H1 (cell line): ENCODE measurements at regions not wholly inside any gene's neighbourhood (a gene's known extent, or its start where the extent isn't known, plus 50 kb on each side); places are given as distances from the start of the nearest gene placed in this dataset.

Experiments used
- CTCF ChIA-PET: fragments of 300-600 bp; sonication (Branson Sonifier 250); formaldehyde crosslinking; loops from one replicate; lab custom pipeline; 2021; ENCODE audit not compliant: partially characterized antibody; lab: Charles Lee
- POLR2A ChIA-PET: fragments of 300-600 bp; sonication (Branson Sonifier 250); formaldehyde crosslinking; loops from one replicate; lab custom pipeline; 2021; ENCODE audit warnings: inconsistent platforms; ENCODE audit not compliant: partially characterized antibody; lab: Charles Lee
- DNase-seq, 2 experiments: peaks; one replicate each; pipeline versions ENCODE4 v3.0.0 to v3.0.0-alpha.2; 2010 to 2022; ENCODE audit warnings: low spot score in 2 of 2, low read depth in 1 of 2, mixed read lengths in 1 of 2
- FAIRE-seq: peaks from 2 replicates; lab custom pipeline; 2011; peaks lifted over from hg19 to GRCh38; lab: Jason Lieb, UNC
- H2AFZ ChIP-seq: 2 replicates; pipeline ENCODE4 v1.8.1; 2012; ENCODE audit warnings: low read length, inconsistent platforms
- H2AK5ac ChIP-seq: 2 replicates; pipeline ENCODE4 v1.6.1; 2013; ENCODE audit warnings: low read depth, low read length
- H2BK120ac ChIP-seq: replicated peaks from 2 replicates; pipeline ENCODE3; 2013; ENCODE audit warnings: low read depth, low read length, inconsistent platforms
- H2BK12ac ChIP-seq: 2 replicates; pipeline ENCODE4 v1.6.1; 2013; ENCODE audit warnings: low read depth, low read length
- H2BK15ac ChIP-seq: 2 replicates; pipeline ENCODE4 v1.6.1; 2013; ENCODE audit warnings: low read length
- H2BK20ac ChIP-seq: 2 replicates; pipeline ENCODE4 v1.6.1; 2013; ENCODE audit warnings: low read length
- H2BK5ac ChIP-seq: 2 replicates; pipeline ENCODE4 v1.6.1; 2013; ENCODE audit warnings: low read depth, low read length
- H3K14ac ChIP-seq: 2 replicates; pipeline ENCODE4 v1.6.1; 2013; ENCODE audit warnings: inconsistent platforms; ENCODE audit not compliant: insufficient read length
- H3K18ac ChIP-seq: 2 replicates; pipeline ENCODE4 v1.6.1; 2013; ENCODE audit warnings: low read length; ENCODE audit errors: extremely low read depth
- H3K23ac ChIP-seq: 2 replicates; pipeline ENCODE4 v1.6.1; 2013; ENCODE audit warnings: inconsistent platforms; ENCODE audit not compliant: insufficient read length
- H3K23me2 ChIP-seq: 2 replicates; pipeline ENCODE4 v1.6.1; 2013; ENCODE audit warnings: low read depth, low read length
- H3K27ac ChIP-seq: 2 replicates; pipeline ENCODE4 v1.6.1; 2011; ENCODE audit warnings: low read depth, low read length, inconsistent platforms
- H3K27me3 ChIP-seq, 4 experiments: replicated peaks in 1 of 4; 1 replicate in 1 of 4; 2 replicates in 3 of 4; pipeline versions ENCODE4 v1.6.1 to v1.8.1; 2011 to 2013; ENCODE audit warnings: low read length in 3 of 4, mild to moderate bottlenecking in 3 of 4, inconsistent platforms in 2 of 4, mixed read lengths in 2 of 4, moderate library complexity in 1 of 4; ENCODE audit not compliant: control insufficient read depth in 3 of 4, insufficient read depth in 3 of 4; ENCODE audit errors: extremely low read depth in 1 of 4
- H3K36me3 ChIP-seq, 4 experiments: 2 replicates each; pipeline versions ENCODE4 v1.6.1 to v1.8.1; 2011 to 2013; ENCODE audit warnings: mild to moderate bottlenecking in 4 of 4, low read length in 3 of 4, moderate library complexity in 2 of 4, control low read depth in 1 of 4, inconsistent platforms in 1 of 4; ENCODE audit not compliant: insufficient read depth in 4 of 4, control insufficient read depth in 2 of 4
- H3K4ac ChIP-seq: replicated peaks from 2 replicates; pipeline ENCODE3; 2013; ENCODE audit warnings: low read length, low read depth, mixed read lengths, inconsistent platforms; ENCODE audit not compliant: insufficient read length
- H3K4me1 ChIP-seq, 4 experiments: replicated peaks in 1 of 4; 1 replicate in 1 of 4; 2 replicates in 3 of 4; pipeline versions ENCODE4 v1.6.1 to v1.8.1; 2011 to 2013; ENCODE audit warnings: low read length in 3 of 4, inconsistent platforms in 2 of 4, mixed read lengths in 1 of 4; ENCODE audit not compliant: insufficient read depth in 4 of 4, control insufficient read depth in 3 of 4
- H3K4me2 ChIP-seq, 2 experiments: 2 replicates each; pipeline versions ENCODE4 v1.6.1 to v1.8.1; 2011 to 2013; ENCODE audit warnings: low read depth in 2 of 2, low read length in 2 of 2, control low read depth in 1 of 2, inconsistent platforms in 1 of 2, mild to moderate bottlenecking in 1 of 2; ENCODE audit not compliant: insufficient read depth in 1 of 2
- H3K4me3 ChIP-seq, 4 experiments: fragments of 200-600, 300-600 bp in 1 of 4; sonication (generic), shearing (Covaris generic), sonication (Bioruptor Twin) in 1 of 4; 2 replicates each; pipeline versions ENCODE4 v1.5.1 to v1.8.1; 2011 to 2016; ENCODE audit warnings: low read length in 4 of 4, low read depth in 3 of 4, control low read depth in 2 of 4, inconsistent platforms in 2 of 4, mild to moderate bottlenecking in 2 of 4, mixed read lengths in 1 of 4, moderate library complexity in 1 of 4; ENCODE audit not compliant: insufficient read depth in 2 of 4; ENCODE audit errors: extremely low read depth in 1 of 4
- H3K56ac ChIP-seq: replicated peaks from 2 replicates; pipeline ENCODE3; 2013; ENCODE audit warnings: low read depth, mild to moderate bottlenecking, mixed read lengths, low read length, inconsistent platforms; ENCODE audit not compliant: insufficient read length
- H3K79me1 ChIP-seq: 2 replicates; pipeline ENCODE4 v1.6.1; 2013; ENCODE audit warnings: low read depth, low read length, control low read depth
- H3K79me2 ChIP-seq, 2 experiments: 2 replicates each; pipeline versions ENCODE4 v1.6.1 to v1.8.1; 2012 to 2013; ENCODE audit warnings: low read length in 2 of 2, mild to moderate bottlenecking in 2 of 2, inconsistent platforms in 1 of 2; ENCODE audit not compliant: insufficient read depth in 2 of 2, control insufficient read depth in 1 of 2
- H3K9ac ChIP-seq, 4 experiments: replicated peaks in 1 of 4; 1 replicate in 1 of 4; 2 replicates in 3 of 4; pipeline versions ENCODE4 v1.6.1 to v1.8.1; 2011 to 2013; ENCODE audit warnings: low read depth in 3 of 4, low read length in 3 of 4, control low read depth in 2 of 4, mild to moderate bottlenecking in 2 of 4, moderate library complexity in 2 of 4, inconsistent platforms in 1 of 4; ENCODE audit errors: extremely low read depth in 1 of 4
- H3K9me3 ChIP-seq, 2 experiments: 2 replicates each; pipeline versions ENCODE4 v1.6.1 to v1.8.1; 2012 to 2013; ENCODE audit warnings: mild to moderate bottlenecking in 2 of 2, moderate library complexity in 2 of 2, control low read depth in 1 of 2, inconsistent platforms in 1 of 2, low read depth in 1 of 2, low read length in 1 of 2, mixed read lengths in 1 of 2; ENCODE audit not compliant: insufficient read depth in 2 of 2
- H4K20me1 ChIP-seq, 2 experiments: replicated peaks in 1 of 2; 2 replicates each; pipeline versions ENCODE3 to v1.8.1; 2011 to 2013; ENCODE audit warnings: inconsistent platforms in 2 of 2, low read length in 2 of 2, mild to moderate bottlenecking in 1 of 2; ENCODE audit not compliant: insufficient read depth in 2 of 2, control insufficient read depth in 1 of 2
- H4K5ac ChIP-seq: 2 replicates; pipeline ENCODE4 v1.6.1; 2013; ENCODE audit warnings: low read length, low read depth, mixed read lengths, inconsistent platforms; ENCODE audit not compliant: insufficient read length
- H4K8ac ChIP-seq: 2 replicates; pipeline ENCODE4 v1.8.0; 2013; ENCODE audit warnings: mild to moderate bottlenecking, moderate library complexity, low read length, inconsistent platforms; ENCODE audit not compliant: insufficient read depth; ENCODE audit errors: extremely low read depth
- H4K91ac ChIP-seq: replicated peaks from 2 replicates; pipeline ENCODE3; 2013; ENCODE audit warnings: low read length, mixed read lengths, inconsistent platforms; ENCODE audit not compliant: insufficient read length
- BACH1 ChIP-seq: IDR thresholded peaks from 2 replicates; pipeline ENCODE4 v1.6.1; 2012; ENCODE audit warnings: low read length, improper control_type of control experiment
- CREB1 ChIP-seq: IDR thresholded peaks from 2 replicates; pipeline ENCODE4 v1.6.1; 2012; ENCODE audit warnings: inconsistent platforms
- MAX ChIP-seq: IDR thresholded peaks from 2 replicates; pipeline ENCODE4 v1.6.1; 2012; ENCODE audit warnings: inconsistent platforms
- NRF1 ChIP-seq: IDR thresholded peaks from 2 replicates; pipeline ENCODE4 v1.6.1; 2011; ENCODE audit warnings: mild to moderate bottlenecking, low read depth, low read length, improper control_type of control experiment
- POU5F1 ChIP-seq: IDR thresholded peaks from 2 replicates; pipeline ENCODE4 v1.6.1; 2011; ENCODE audit warnings: low read depth, mild to moderate bottlenecking, low read length, moderate library complexity
- RBBP5 ChIP-seq: IDR thresholded peaks from 2 replicates; pipeline ENCODE4 v1.7.1; 2012; ENCODE audit warnings: low read depth, mild to moderate bottlenecking, inconsistent platforms, low read length, moderate library complexity, borderline replicate concordance
- SP2 ChIP-seq: IDR thresholded peaks from 2 replicates; pipeline ENCODE4 v1.6.1; 2012; ENCODE audit warnings: mild to moderate bottlenecking, low read length, inconsistent platforms
- TBP ChIP-seq: IDR thresholded peaks from 2 replicates; pipeline ENCODE4 v1.6.1; 2011; ENCODE audit warnings: low read depth, low read length, improper control_type of control experiment
- TCF12 ChIP-seq: IDR thresholded peaks from 2 replicates; pipeline ENCODE4 v1.6.1; 2011; ENCODE audit warnings: low read depth, mild to moderate bottlenecking, low read length
- WGBS, 2 experiments: shearing (Covaris generic) in 1 of 2; methylation state at CpG; one replicate each; pipeline versions ENCODE4 v1.1.6 to v1.1.7; 2013 to 2015; ENCODE audit warnings: low lambda C conversion rate in 2 of 2, mixed read lengths in 2 of 2, inconsistent platforms in 1 of 2, low coverage in 1 of 2, missing lambda C conversion rate in 1 of 2; ENCODE audit not compliant: insufficient replicate concordance in 2 of 2, insufficient coverage in 1 of 2, insufficient read length in 1 of 2; ENCODE audit errors: extremely low coverage in 1 of 2, missing lambda C conversion rate in 1 of 2; 5-methylcytosine and 5-hydroxymethylcytosine counted together

- Histone ChIP-seq H2AK5ac (no peak overlapping the region; the same call in 1 of the 2 replicates), H3K36me3 (no peaks in the 10 kb centered on the region), H3K79me2 (no peaks in the 10 kb centered on the region), H2BK12ac (no peak overlapping the region), H3K23ac (no peak overlapping the region)
- TF ChIP-seq BACH1 = no peak
- no peak for TF ChIP-seq POU5F1
- no peak for TF ChIP-seq RBBP5
- TF ChIP-seq TBP = no peak
- no peak for TF ChIP-seq TCF12
- TF ChIP-seq CREB1 = no peak
- no peak for TF ChIP-seq NRF1
- TF ChIP-seq SP2 = no peak
- TF ChIP-seq MAX = no peak
- TF ChIP-seq, all 59 proteins: peak for 0
- Histone ChIP-seq H4K20me1 (no peaks in the 10 kb centered on the region), H3K14ac (no peak overlapping the region), H3K27ac (no peak overlapping the region), H2AFZ (no peak overlapping the region), H2BK120ac (no peak overlapping the region), H3K4me2 (no peak overlapping the region), H3K27me3 (no peaks in the 10 kb centered on the region; a peak in 1 of 7 replicates), H4K5ac (no peak overlapping the region), H3K18ac (peak overlapping the region; percentile 60; the same call in 1 of the 2 replicates), H3K56ac (no peak overlapping the region), H3K23me2 (no peaks in the 10 kb centered on the region), H2BK15ac (no peak overlapping the region), H2BK20ac (no peak overlapping the region), H3K9ac (no peak overlapping the region), H3K4ac (no peak overlapping the region), H3K9me3 (no peaks in the 10 kb centered on the region), H3K4me1 (peaks cover 0 to 4% (median 1%) of the 10 kb centered on the region in 4 experiments; a peak in 3 of 7 replicates), H2BK5ac (no peak overlapping the region), H4K91ac (no peak overlapping the region), H4K8ac (no peak overlapping the region), H3K4me3 (no peak overlapping the region), H3K79me1 (no peaks in the 10 kb centered on the region)
- CTCF ChIA-PET = interaction anchor here (0.9 to 1.3 kb wide), 5 partner anchors 10 to 190 kb away, joined by 3 to 7 read pairs (median 4); no protein-coding TSS in a partner anchor
- POLR2A ChIA-PET = no interaction called here
- DNase-seq = peak in 1 of 2 experiments; percentile 33
- no peak for FAIRE-seq
- WGBS, 2 experiments = 87% methylated on average over 8 of the region's 8 CpGs; no CpG with 5 or more reads in 1 of the 2 experiments
Measured at GRCh38 chr22:48973694-48974041, 854.0 kb downstream of the BRD1 start.
